ENCODE measurements at regions not wholly inside any gene's neighbourhood (a gene's known extent, or its start where the extent isn't known, plus 50 kb on each side); places are given as distances from the start of the nearest gene placed in this dataset.

DNA sequence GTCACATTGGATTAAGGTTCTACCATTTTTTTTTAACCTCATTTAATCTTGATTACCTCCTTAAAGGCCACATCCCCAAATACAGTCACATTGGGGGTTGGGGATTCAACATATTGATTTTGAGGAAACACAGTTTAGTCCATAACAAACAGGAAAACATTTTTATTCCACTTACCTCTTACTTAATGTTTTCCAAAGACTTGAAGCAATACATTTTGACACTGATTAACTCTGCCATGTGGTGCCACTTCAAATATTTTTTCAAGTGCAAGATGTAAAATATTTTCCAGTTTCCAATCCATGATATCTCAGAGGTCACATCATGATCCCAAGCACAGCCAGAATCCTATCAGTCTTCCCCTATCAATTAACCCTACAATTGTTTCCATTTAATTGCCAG is 548.0 kb downstream of the CSNK1G3 start:
- TF ChIP-seq POLR2A (IDR thresholded peaks at IDR 0.05), result no peak
- TF ChIP-seq, protein P1, sequence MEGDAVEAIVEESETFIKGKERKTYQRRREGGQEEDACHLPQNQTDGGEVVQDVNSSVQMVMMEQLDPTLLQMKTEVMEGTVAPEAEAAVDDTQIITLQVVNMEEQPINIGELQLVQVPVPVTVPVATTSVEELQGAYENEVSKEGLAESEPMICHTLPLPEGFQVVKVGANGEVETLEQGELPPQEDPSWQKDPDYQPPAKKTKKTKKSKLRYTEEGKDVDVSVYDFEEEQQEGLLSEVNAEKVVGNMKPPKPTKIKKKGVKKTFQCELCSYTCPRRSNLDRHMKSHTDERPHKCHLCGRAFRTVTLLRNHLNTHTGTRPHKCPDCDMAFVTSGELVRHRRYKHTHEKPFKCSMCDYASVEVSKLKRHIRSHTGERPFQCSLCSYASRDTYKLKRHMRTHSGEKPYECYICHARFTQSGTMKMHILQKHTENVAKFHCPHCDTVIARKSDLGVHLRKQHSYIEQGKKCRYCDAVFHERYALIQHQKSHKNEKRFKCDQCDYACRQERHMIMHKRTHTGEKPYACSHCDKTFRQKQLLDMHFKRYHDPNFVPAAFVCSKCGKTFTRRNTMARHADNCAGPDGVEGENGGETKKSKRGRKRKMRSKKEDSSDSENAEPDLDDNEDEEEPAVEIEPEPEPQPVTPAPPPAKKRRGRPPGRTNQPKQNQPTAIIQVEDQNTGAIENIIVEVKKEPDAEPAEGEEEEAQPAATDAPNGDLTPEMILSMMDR (IDR thresholded peaks at IDR 0.05), result no peak

All from thyroid gland (tissue), 4 donors.